ENCODE measurements at regions not wholly inside any gene's neighbourhood (a gene's known extent, or its start where the extent isn't known, plus 50 kb on each side); places are given as distances from the start of the nearest gene placed in this dataset.

DNA sequence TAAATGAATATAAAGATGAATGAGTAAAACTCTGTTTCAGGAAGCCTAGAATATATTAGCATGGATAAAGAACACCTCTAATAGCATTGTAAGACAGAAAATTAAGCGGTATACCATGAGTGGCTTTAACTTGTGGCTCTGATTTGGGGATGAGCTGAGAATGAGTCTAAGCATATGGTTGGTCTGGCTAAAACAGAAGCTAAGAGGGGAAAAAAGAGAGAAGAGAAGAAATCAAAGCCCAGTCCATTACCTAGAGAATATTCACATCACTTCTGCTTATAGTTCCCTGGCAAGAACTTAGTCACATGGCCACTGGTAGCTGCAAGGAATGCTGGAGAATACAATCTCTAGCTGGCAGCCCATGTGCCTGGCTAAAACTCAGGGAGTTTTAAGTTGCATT lies 414.5 kb downstream of the PRDM5 start:
- no peaks in the 10 kb centered on the region for H3K4me1 ChIP-seq (ENCODE audit: insufficient read depth, insufficient read length)
- no peak overlapping the region for H3K9ac ChIP-seq (ENCODE audit: insufficient read length, low read depth)
- H3K27me3 ChIP-seq (ENCODE audit: insufficient read depth, insufficient read length), result no peaks in the 10 kb centered on the region
- DNase-seq (ENCODE audit: low read depth, low spot score), result no peak
- peaks cover under 1% of the 10 kb centered on the region; the same call in 1 of the 2 replicates for H3K9me3 ChIP-seq (ENCODE audit: insufficient read depth, low read length)
- no peaks in the 10 kb centered on the region for H3K36me3 ChIP-seq (ENCODE audit: insufficient read depth, insufficient read length, low read length)
- TF ChIP-seq ZNF274 (IDR thresholded peaks at IDR 0.05; ENCODE audit: low read depth, low read length) (no peak), SUZ12 (IDR thresholded peaks at IDR 0.05; ENCODE audit: extremely low read depth, insufficient read depth, insufficient read length) (no peak), YY1 (IDR thresholded peaks at IDR 0.05; ENCODE audit: insufficient read depth, insufficient read length) (no peak)
- no peak overlapping the region for H3K4me3 ChIP-seq (ENCODE audit: insufficient read length, low read depth)

DNA sequence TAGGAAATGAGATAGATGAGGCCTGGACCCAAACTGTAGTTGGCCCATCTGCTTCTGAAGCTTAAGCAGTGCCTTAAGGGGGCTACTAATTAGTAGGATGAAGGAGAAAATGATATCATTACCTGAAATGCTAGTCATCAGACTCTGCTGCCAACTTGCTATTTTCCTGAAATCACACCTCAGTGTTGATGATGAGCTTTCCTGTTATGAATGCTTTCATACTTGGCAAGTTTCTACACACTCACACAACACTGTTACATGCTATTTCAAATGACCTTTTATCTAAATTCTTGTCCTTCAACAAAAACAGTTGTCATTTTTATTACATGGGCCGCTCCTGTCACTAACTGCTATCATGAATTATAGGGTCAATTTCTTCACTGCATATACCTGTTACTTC lies 416.0 kb downstream of the PRDM5 start:
- H3K4me3 ChIP-seq (ENCODE audit: insufficient read length, low read depth), result no peak overlapping the region
- no peak for DNase-seq (ENCODE audit: low read depth, low spot score)
- H3K27me3 ChIP-seq (ENCODE audit: insufficient read depth, insufficient read length), result no peaks in the 10 kb centered on the region
- H3K4me1 ChIP-seq (ENCODE audit: insufficient read depth, insufficient read length), result no peaks in the 10 kb centered on the region
- H3K9ac ChIP-seq (ENCODE audit: insufficient read length, low read depth), result no peak overlapping the region
- H3K9me3 ChIP-seq (ENCODE audit: insufficient read depth, low read length), result peaks cover 13% of the 10 kb centered on the region; the same call in 1 of the 2 replicates
- TF ChIP-seq ZNF274 (IDR thresholded peaks at IDR 0.05; ENCODE audit: low read depth, low read length) (no peak), YY1 (IDR thresholded peaks at IDR 0.05; ENCODE audit: insufficient read depth, insufficient read length) (no peak), SUZ12 (IDR thresholded peaks at IDR 0.05; ENCODE audit: extremely low read depth, insufficient read depth, insufficient read length) (no peak)
- no peaks in the 10 kb centered on the region for H3K36me3 ChIP-seq (ENCODE audit: insufficient read depth, insufficient read length, low read length)

DNA sequence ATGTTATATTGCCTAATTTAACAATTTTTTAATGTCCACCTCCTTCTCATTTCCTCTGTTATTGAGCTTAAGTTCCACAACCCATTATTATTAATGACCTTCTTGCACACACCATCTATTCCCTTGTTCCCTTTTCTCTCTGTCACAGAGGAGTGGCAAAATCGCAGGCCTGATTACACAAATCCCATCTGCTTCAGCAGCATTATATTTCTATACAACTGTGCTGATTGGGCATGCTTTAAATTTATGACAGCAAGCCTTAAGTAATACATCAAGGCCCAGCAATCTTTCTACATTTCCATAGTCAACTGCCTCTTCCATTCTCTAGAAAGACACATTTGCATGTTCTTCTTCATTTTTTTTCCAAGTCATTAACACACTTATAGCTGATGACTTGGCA lies 423.8 kb downstream of the PRDM5 start:
- no peaks in the 10 kb centered on the region for H3K4me1 ChIP-seq (ENCODE audit: insufficient read depth, insufficient read length)
- no peak overlapping the region for H3K4me3 ChIP-seq (ENCODE audit: insufficient read length, low read depth)
- peaks cover 15% of the 10 kb centered on the region; the same call in 1 of the 2 replicates for H3K9me3 ChIP-seq (ENCODE audit: insufficient read depth, low read length)
- no peak overlapping the region for H3K9ac ChIP-seq (ENCODE audit: insufficient read length, low read depth)
- TF ChIP-seq YY1 (IDR thresholded peaks at IDR 0.05; ENCODE audit: insufficient read depth, insufficient read length) (no peak), SUZ12 (IDR thresholded peaks at IDR 0.05; ENCODE audit: extremely low read depth, insufficient read depth, insufficient read length) (no peak), ZNF274 (IDR thresholded peaks at IDR 0.05; ENCODE audit: low read depth, low read length) (no peak)
- H3K27me3 ChIP-seq (ENCODE audit: insufficient read depth, insufficient read length), result no peaks in the 10 kb centered on the region
- H3K36me3 ChIP-seq (ENCODE audit: insufficient read depth, insufficient read length, low read length), result no peaks in the 10 kb centered on the region
- DNase-seq (ENCODE audit: low read depth, low spot score), result no peak

DNA sequence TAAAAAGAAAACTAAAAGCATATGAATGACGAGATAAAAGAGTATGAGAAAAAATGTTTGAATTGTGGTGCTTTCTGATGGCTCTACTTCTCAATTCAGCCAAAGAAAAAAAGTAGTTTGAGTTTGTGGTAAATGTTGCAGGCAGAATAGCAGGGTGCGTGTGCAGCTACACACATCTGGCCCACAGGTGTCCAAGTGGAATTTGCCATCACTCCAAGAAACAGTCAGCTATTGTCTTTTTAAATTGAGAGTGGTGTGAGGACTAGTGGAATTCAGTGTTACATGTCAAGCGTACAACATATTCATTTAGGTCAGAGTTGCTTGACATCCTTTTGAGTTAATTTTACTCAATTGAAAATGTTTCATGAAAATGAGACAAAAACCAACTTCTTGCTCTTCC lies 424.8 kb upstream of the MAD2L1 start:
- Histone ChIP-seq H3K9ac (ENCODE audit: insufficient read length, low read depth) (no peak overlapping the region), H3K27me3 (ENCODE audit: insufficient read depth, insufficient read length) (no peaks in the 10 kb centered on the region), H3K4me1 (ENCODE audit: insufficient read depth, insufficient read length) (no peaks in the 10 kb centered on the region), H3K4me3 (ENCODE audit: insufficient read length, low read depth) (no peak overlapping the region), H3K36me3 (ENCODE audit: insufficient read depth, insufficient read length, low read length) (no peaks in the 10 kb centered on the region), H3K9me3 (ENCODE audit: insufficient read depth, low read length) (peaks cover 5% of the 10 kb centered on the region; the same call in 1 of the 2 replicates)
- DNase-seq (ENCODE audit: low read depth, low spot score), result no peak
- no peak for TF ChIP-seq YY1 (IDR thresholded peaks at IDR 0.05; ENCODE audit: insufficient read depth, insufficient read length)
- no peak for TF ChIP-seq ZNF274 (IDR thresholded peaks at IDR 0.05; ENCODE audit: low read depth, low read length)

DNA sequence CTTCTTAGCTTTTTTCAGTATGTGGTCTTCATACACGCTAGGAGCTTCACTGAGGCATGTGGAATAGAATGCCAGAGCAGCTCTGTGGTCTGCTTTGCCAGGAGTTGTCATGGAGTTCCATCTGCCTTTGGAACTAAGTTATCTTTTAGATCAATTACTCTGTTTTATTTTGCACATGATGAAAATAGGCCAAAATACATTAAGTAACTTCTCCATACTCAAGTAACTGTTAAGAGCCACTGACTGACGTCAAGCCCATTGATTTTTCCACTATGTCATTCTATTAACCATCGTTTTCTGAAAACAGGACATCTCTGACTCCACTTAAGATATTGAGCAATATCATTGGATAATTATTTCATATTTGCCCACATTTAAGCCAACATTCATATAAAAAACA lies 415.1 kb upstream of the MAD2L1 start:
- Histone ChIP-seq H3K9ac (ENCODE audit: insufficient read length, low read depth) (no peak overlapping the region), H3K27me3 (ENCODE audit: insufficient read depth, insufficient read length) (no peaks in the 10 kb centered on the region), H3K4me3 (ENCODE audit: insufficient read length, low read depth) (no peak overlapping the region), H3K4me1 (ENCODE audit: insufficient read depth, insufficient read length) (no peaks in the 10 kb centered on the region), H3K9me3 (ENCODE audit: insufficient read depth, low read length) (no peaks in the 10 kb centered on the region), H3K36me3 (ENCODE audit: insufficient read depth, insufficient read length, low read length) (no peaks in the 10 kb centered on the region)
- TF ChIP-seq SUZ12 (IDR thresholded peaks at IDR 0.05; ENCODE audit: extremely low read depth, insufficient read depth, insufficient read length), result no peak
- no peak for TF ChIP-seq YY1 (IDR thresholded peaks at IDR 0.05; ENCODE audit: insufficient read depth, insufficient read length)
- TF ChIP-seq ZNF274 (IDR thresholded peaks at IDR 0.05; ENCODE audit: low read depth, low read length), result no peak
- no peak for DNase-seq (ENCODE audit: low read depth, low spot score)

DNA sequence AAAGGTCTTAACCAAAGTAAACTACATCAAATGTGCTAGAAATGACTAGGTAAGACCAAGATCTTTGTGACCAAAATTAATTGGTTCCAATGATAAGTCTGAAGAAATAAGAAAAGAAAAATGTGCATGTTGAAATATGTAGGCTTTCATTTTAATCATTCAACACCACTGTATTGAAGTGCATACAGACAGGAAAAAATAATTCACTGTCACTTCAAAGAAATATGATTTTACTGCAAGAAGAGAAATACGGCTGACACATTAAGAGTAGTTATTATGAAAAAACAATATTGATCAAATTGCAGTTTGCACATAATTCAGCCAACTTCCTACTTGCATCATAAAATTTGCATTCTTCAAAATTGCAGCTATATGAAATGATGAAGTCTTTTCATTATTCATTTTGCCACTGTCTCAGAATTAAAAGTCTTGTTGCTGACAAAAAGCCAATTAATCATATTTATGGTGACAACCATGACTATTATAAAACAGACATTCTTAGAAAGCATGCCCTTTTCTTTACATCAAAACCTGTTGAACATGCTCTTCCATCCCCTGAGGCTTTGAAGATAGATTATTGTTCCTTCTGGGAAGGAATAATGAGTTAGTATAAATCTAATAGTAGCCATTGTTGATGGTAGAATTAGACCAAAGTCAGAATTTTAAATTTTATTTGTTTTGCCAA lies 405.9 kb upstream of the MAD2L1 start:
- no peak for DNase-seq (ENCODE audit: low read depth, low spot score)
- no peaks in the 10 kb centered on the region for H3K4me1 ChIP-seq (ENCODE audit: insufficient read depth, insufficient read length)
- H3K4me3 ChIP-seq (ENCODE audit: insufficient read length, low read depth), result no peak overlapping the region

DNA sequence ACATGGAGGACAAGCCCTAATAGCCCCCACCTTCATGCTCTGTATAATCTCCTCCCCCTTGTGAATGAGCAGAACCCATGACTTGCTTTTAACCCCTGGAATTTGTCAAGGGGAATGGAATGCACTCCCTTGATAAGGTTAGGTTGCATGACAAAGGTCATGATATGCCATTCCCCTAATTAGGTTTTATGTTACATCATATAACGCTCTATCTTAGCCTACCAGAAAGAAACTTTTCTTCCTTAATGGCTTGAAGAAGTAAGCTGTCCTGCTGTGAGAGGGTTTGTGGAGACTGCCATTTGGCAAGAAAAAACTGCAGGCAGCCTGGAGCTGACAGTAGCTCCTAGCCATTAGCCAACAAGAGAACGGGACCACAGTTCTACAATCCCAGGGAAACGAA lies 399.8 kb upstream of the MAD2L1 start:
- H3K9me3 ChIP-seq (ENCODE audit: insufficient read depth, low read length), result no peaks in the 10 kb centered on the region
- no peaks in the 10 kb centered on the region for H3K36me3 ChIP-seq (ENCODE audit: insufficient read depth, insufficient read length, low read length)
- no peaks in the 10 kb centered on the region for H3K4me1 ChIP-seq (ENCODE audit: insufficient read depth, insufficient read length)
- H3K27me3 ChIP-seq (ENCODE audit: insufficient read depth, insufficient read length), result no peaks in the 10 kb centered on the region
- H3K4me3 ChIP-seq (ENCODE audit: insufficient read length, low read depth), result no peak overlapping the region
- no peak overlapping the region for H3K9ac ChIP-seq (ENCODE audit: insufficient read length, low read depth)
- TF ChIP-seq YY1 (IDR thresholded peaks at IDR 0.05; ENCODE audit: insufficient read depth, insufficient read length), result no peak
- TF ChIP-seq ZNF274 (IDR thresholded peaks at IDR 0.05; ENCODE audit: low read depth, low read length), result no peak
- TF ChIP-seq SUZ12 (IDR thresholded peaks at IDR 0.05; ENCODE audit: extremely low read depth, insufficient read depth, insufficient read length), result no peak
- DNase-seq (ENCODE audit: low read depth, low spot score), result peak; percentile 49

More for the DNA sequence above, 405.9 kb upstream of the MAD2L1 start:
- Histone ChIP-seq H3K9me3 (ENCODE audit: insufficient read depth, low read length) (no peaks in the 10 kb centered on the region), H3K27me3 (ENCODE audit: insufficient read depth, insufficient read length) (no peaks in the 10 kb centered on the region), H3K36me3 (ENCODE audit: insufficient read depth, insufficient read length, low read length) (no peaks in the 10 kb centered on the region), H3K9ac (ENCODE audit: insufficient read length, low read depth) (no peak overlapping the region)
- no peak for TF ChIP-seq YY1 (IDR thresholded peaks at IDR 0.05; ENCODE audit: insufficient read depth, insufficient read length)
- TF ChIP-seq SUZ12 (IDR thresholded peaks at IDR 0.05; ENCODE audit: extremely low read depth, insufficient read depth, insufficient read length), result no peak
- no peak for TF ChIP-seq ZNF274 (IDR thresholded peaks at IDR 0.05; ENCODE audit: low read depth, low read length)
